GM12874 (cell line): ENCODE measurements at regions not wholly inside any gene's neighbourhood (a gene's known extent, or its start where the extent isn't known, plus 50 kb on each side); places are given as distances from the start of the nearest gene placed in this dataset.

Experiments used
- CTCF ChIP-seq: IDR thresholded peaks from 2 replicates; pipeline ENCODE4 v1.5.1; 2011; ENCODE audit warnings: low read depth, mild to moderate bottlenecking, control low read depth, low read length, moderate library complexity; ENCODE audit not compliant: insufficient read depth

GRCh38 chr5:136430081-136430480 lies 64.7 kb upstream of the TRPC7 start:
- TF ChIP-seq CTCF, result no peak

GRCh38 chr5:136427426-136427825 lies 62.1 kb upstream of the TRPC7 start:
- no peak for TF ChIP-seq CTCF

GRCh38 chr5:136425921-136426320 lies 60.6 kb upstream of the TRPC7 start:
- TF ChIP-seq CTCF, result no peak

GRCh38 chr5:136424835-136425584 lies 59.7 kb upstream of the TRPC7 start:
- TF ChIP-seq CTCF, result peak; percentile 87

GRCh38 chr5:136423944-136424606 lies 58.7 kb upstream of the TRPC7 start:
- TF ChIP-seq CTCF, result no peak

- no peak for TF ChIP-seq CTCF
Observed at GRCh38 chr5:136420168-136420898, 55.0 kb upstream of the TRPC7 start.

GRCh38 chr5:136418301-136418700 lies 53.0 kb upstream of the TRPC7 start:
- no peak for TF ChIP-seq CTCF
